Heart right ventricle (tissue), 16 donors: ENCODE measurements at regions not wholly inside any gene's neighbourhood (a gene's known extent, or its start where the extent isn't known, plus 50 kb on each side); places are given as distances from the start of the nearest gene placed in this dataset.

Source experiments
- ATAC-seq, 8 donors: fragments of 200-7000 bp; cut with Tn5 transposase; one replicate each; pipeline ENCODE4 v1.9.1; 2020; ENCODE audit warnings: mild to moderate bottlenecking in 8 of 8, moderate library complexity in 8 of 8, moderate number of reproducible peaks in 1 of 8
- DNase-seq, 2 donors: peaks; one replicate each; pipeline ENCODE4 v3.0.0-alpha.2; 2020
- H3K27ac ChIP-seq, 10 donors: fragments of 200-600 bp; sonication (generic) in 2 of 10; one replicate each; pipeline versions ENCODE4 v1.5.0 to v1.8.0; 2020 to 2022; ENCODE audit warnings: mild to moderate bottlenecking in 3 of 10
- H3K27me3 ChIP-seq, 7 donors: fragments of 200-600 bp; one replicate each; pipeline ENCODE4 v1.8.0; 2021 to 2022; ENCODE audit warnings: mild to moderate bottlenecking in 2 of 7
- H3K36me3 ChIP-seq, 9 donors: fragments of 200-600 bp; sonication (generic) in 1 of 9; one replicate each; pipeline versions ENCODE4 v1.5.0 to v1.8.0; 2020 to 2022; ENCODE audit warnings: mild to moderate bottlenecking in 2 of 9
- H3K4me1 ChIP-seq, 9 donors: fragments of 200-600 bp; sonication (generic) in 1 of 9; one replicate each; pipeline versions ENCODE4 v1.5.0 to v1.8.0; 2020 to 2022; ENCODE audit warnings: mild to moderate bottlenecking in 4 of 9
- H3K4me3 ChIP-seq, 10 donors: fragments of 200-600 bp; sonication (generic) in 2 of 10; one replicate each; pipeline versions ENCODE4 v1.5.0 to v1.8.0; 2020 to 2022; ENCODE audit warnings: mild to moderate bottlenecking in 7 of 10, moderate library complexity in 2 of 10
- H3K9me3 ChIP-seq, 11 donors: fragments of 200-600 bp in 10 of 11; sonication (generic) in 2 of 11; one replicate each; pipeline versions ENCODE4 v1.5.0 to v1.8.0; 2013 to 2022; ENCODE audit warnings: mild to moderate bottlenecking in 2 of 11, control low read depth in 1 of 11, moderate library complexity in 1 of 11
- CTCF ChIP-seq, 9 donors: fragments of 200-600 bp; sonication (generic) in 2 of 9; IDR thresholded peaks; one replicate each; pipeline versions ENCODE4 v1.5.0 to v1.8.0; 2021 to 2022; ENCODE audit warnings: antibody characterized with exemption in 9 of 9, mild to moderate bottlenecking in 5 of 9, moderate library complexity in 1 of 9
- WGBS, 2 donors: extraction: QIAGEN DNeasy Blood & Tissue Kit; methylation state at CpG; one replicate each; pipeline ENCODE4 v1.1.7; 2013; ENCODE audit warnings: inconsistent platforms in 1 of 2; 5-methylcytosine and 5-hydroxymethylcytosine counted together
- intact Hi-C, 10 donors: fragments of 100-400 bp; cut with DNase I; formaldehyde crosslinking; loops; one replicate each; pipeline versions ENCODE4 v1.11.1 to v1.14.2; 2022
- donor health status: Arrhythmogenic right ventricular cardiomyopathy.
- donor health status: ischemic (EF 13 %, LVEDD 7.1; RV severe dilation, severe dysfunction).
- donor health status: healthy with polysubstance abuse.
- donor health status: DM: no; HTN: yes; CAD: no.
- donor health status: DM: no; HTN: no; CAD: no.
- donor health status: ischemic (EF 25% LVEDD 6.9; RV normal size, moderate dysfunction).
- donor health status: ischemic (EF 25% LVEDD 5.7; RV mildly dilated, moderate dysfunction).
- donor health status: healthy.
- donor health status: DM: yes; HTN: yes; CAD: no.
- donor health status: Ischemic cardiomyopathy.
- donor health status: ischemic (EF 35%, LVEDD 5.7; RV mildly dilated, moderate dysfunction).
- donor health status: nonischemic (EF 11% LVEDD 7.7; RV severe dilation, severe dysfunction).
- donor health status: DM: yes; HTN: yes; CAD: no.
- donor health status: PGD.
- donor health status: ischemic (EF 29% LVEDD 5.4; RV normal size, mild dysfunction).
- donor health status: nonischemic (EF 23%, LVEDD 6.1; RV moderate dilation, normal function).

- Histone ChIP-seq H3K9me3 (no peaks in the 10 kb centered on the region), H3K27me3 (no peaks in the 10 kb centered on the region), H3K36me3 (no peaks in the 10 kb centered on the region), H3K4me1 (peaks cover 9 to 45% (median 19%) of the 10 kb centered on the region in 9 donors), H3K4me3 (no peak overlapping the region), H3K27ac (no peak overlapping the region)
- no peak for TF ChIP-seq CTCF (IDR thresholded peaks at IDR 0.05)
- no peak for ATAC-seq
- intact Hi-C loops, result no loop called here
- 68 to 74% methylated on average over 3 of the region's 3 CpGs for WGBS, 2 donors
- DNase-seq, result no peak
Observed at GRCh38 chr15:67941648-67942310, 101.9 kb upstream of the RNU6-1 start.

GRCh38 chr15:67943475-67943874 is 103.6 kb upstream of the RNU6-1 start:
- Histone ChIP-seq H3K9me3 (no peaks in the 10 kb centered on the region), H3K4me3 (no peak overlapping the region), H3K36me3 (no peaks in the 10 kb centered on the region), H3K27ac (peak overlapping the region in 8 of 10 donors; percentile 27 to 82 (median 66)), H3K4me1 (peaks cover 11 to 50% (median 25%) of the 10 kb centered on the region in 9 donors), H3K27me3 (no peaks in the 10 kb centered on the region)
- no peak for DNase-seq
- TF ChIP-seq CTCF (IDR thresholded peaks at IDR 0.05), result no peak
- intact Hi-C loops, result no loop called here
- 86 to 87% methylated on average over 2 of the region's 2 CpGs for WGBS, 2 donors
- ATAC-seq, result peak in 2 of 8 donors; percentile 5 to 21

- ATAC-seq, result peak; percentile 69 to 98 (median 81)
- H3K36me3 ChIP-seq, result no peaks in the 10 kb centered on the region
- intact Hi-C loops, result loop anchor here in 1 of 10 donors (2.0 kb wide), 1 partner anchor 29 kb away; no protein-coding TSS in a partner anchor
- H3K4me3 ChIP-seq, result no peak overlapping the region
- WGBS, 2 donors, result 61 to 68% methylated on average over 10 of the region's 10 CpGs
- H3K27me3 ChIP-seq, result no peaks in the 10 kb centered on the region
- peaks cover 11 to 50% (median 25%) of the 10 kb centered on the region in 9 donors for H3K4me1 ChIP-seq
- DNase-seq, result peak; percentile 40 to 66
- H3K27ac ChIP-seq, result peak overlapping the region in 9 of 10 donors; percentile 21 to 82 (median 66)
- H3K9me3 ChIP-seq, result no peaks in the 10 kb centered on the region
- TF ChIP-seq CTCF (IDR thresholded peaks at IDR 0.05), result no peak
Observed at GRCh38 chr15:67944010-67944641, 104.3 kb upstream of the RNU6-1 start.

GRCh38 chr15:67945131-67945530 is 105.3 kb upstream of the RNU6-1 start:
- Histone ChIP-seq H3K27ac (peak overlapping the region in 9 of 10 donors; percentile 23 to 82 (median 52)), H3K4me1 (peaks cover 11 to 50% (median 25%) of the 10 kb centered on the region in 9 donors), H3K9me3 (no peaks in the 10 kb centered on the region), H3K4me3 (no peak overlapping the region), H3K36me3 (no peaks in the 10 kb centered on the region), H3K27me3 (no peaks in the 10 kb centered on the region)
- TF ChIP-seq CTCF (IDR thresholded peaks at IDR 0.05), result no peak
- intact Hi-C loops, result loop anchor here in 1 of 10 donors (2.0 kb wide), 1 partner anchor 30 kb away; no protein-coding TSS in a partner anchor
- ATAC-seq, result peak in 3 of 8 donors; percentile 9 to 20 (median 14)
- no peak for DNase-seq
- 55 to 56% methylated on average over 2 of the region's 2 CpGs for WGBS, 2 donors
